ENCODE measurements at regions not wholly inside any gene's neighbourhood (a gene's known extent, or its start where the extent isn't known, plus 50 kb on each side); places are given as distances from the start of the nearest gene placed in this dataset.

DNA sequence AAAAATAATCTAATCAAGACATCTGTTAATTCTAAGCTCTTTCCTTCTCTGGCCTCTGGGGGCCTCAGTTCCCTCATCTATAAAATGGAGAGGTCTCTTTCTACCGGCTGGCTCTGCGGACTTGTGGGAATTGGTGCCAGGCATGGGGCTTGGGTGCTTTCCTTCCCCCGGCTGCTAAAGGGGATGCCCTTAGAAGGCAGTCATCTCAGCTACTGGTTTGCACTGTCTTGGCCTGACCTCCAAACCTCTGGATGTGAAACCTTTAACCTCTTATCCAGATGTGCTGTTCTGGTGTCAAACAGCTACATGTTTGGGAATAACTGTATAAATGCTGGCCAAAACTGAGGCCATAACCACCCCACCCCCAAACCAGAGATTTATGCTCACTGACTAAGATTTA, 320.0 kb downstream of the RPS24 start:
- Histone ChIP-seq H3K36me3 (ENCODE audit: control insufficient read depth in 1 of 2, insufficient read depth in 2 of 2, low read length in 2 of 2) (no peaks in the 10 kb centered on the region), H3K9me2 (ENCODE audit: insufficient read depth) (no peaks in the 10 kb centered on the region), H2AFZ (ENCODE audit: low read depth, low read length, poor library complexity, severe bottlenecking) (no peak overlapping the region), H3K4me3 (replicated peaks in 1 of 2; ENCODE audit: low read depth in 1 of 2, low read length in 2 of 2) (no peak overlapping the region), H3K79me2 (ENCODE audit: insufficient read depth, low read length) (no peaks in the 10 kb centered on the region), H3K9me3 (ENCODE audit: control insufficient read depth in 1 of 2, insufficient read depth in 1 of 2, low read depth in 1 of 2, low read length in 2 of 2) (no peaks in the 10 kb centered on the region), H4K20me1 (ENCODE audit: insufficient read depth) (no peaks in the 10 kb centered on the region), H3K4me2 (ENCODE audit: low read length) (no peak overlapping the region), H3K4me1 (ENCODE audit: control insufficient read depth in 1 of 2, insufficient read depth in 2 of 2, low read length in 2 of 2) (no peaks in the 10 kb centered on the region), H3K27me3 (ENCODE audit: insufficient read depth, low read length) (peaks cover 28% of the 10 kb centered on the region; the same call in 1 of the 2 replicates), H3K9ac (ENCODE audit: low read length) (no peak overlapping the region), H3K27ac (ENCODE audit: low read depth, low read length) (no peak overlapping the region)
- 0 out of 2 replicates have a peak, but pooled peaks have one; percentile 10 for TF ChIP-seq RAD21 (IDR thresholded peaks at IDR 0.05; ENCODE audit: low read depth)
- TF ChIP-seq, protein P1, sequence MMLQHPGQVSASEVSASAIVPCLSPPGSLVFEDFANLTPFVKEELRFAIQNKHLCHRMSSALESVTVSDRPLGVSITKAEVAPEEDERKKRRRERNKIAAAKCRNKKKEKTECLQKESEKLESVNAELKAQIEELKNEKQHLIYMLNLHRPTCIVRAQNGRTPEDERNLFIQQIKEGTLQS (IDR thresholded peaks at IDR 0.05), result no peak
- ChIA-PET CTCF (no interaction called here), RAD21 (ENCODE audit: low non-redundant PET in 1 of 2, low total read pairs in 2 of 2, uncharacterized antibody in 2 of 2, unreplicated experiment in 2 of 2) (interaction anchor here in 1 of 2 experiments (0.8 kb wide), 1 partner anchor 842 kb away, joined by 3 read pairs; no protein-coding TSS in a partner anchor), POLR2A (no interaction called here)
- DNase-seq (ENCODE audit: low read depth, low spot score) (no peak), ATAC-seq (no peak; the same call in 1 of the 2 replicates)
- BruUV-seq (replicated peaks), result no TSS peak
- intact Hi-C loops (cut with micrococcal nuclease), result no loop called here

DNA sequence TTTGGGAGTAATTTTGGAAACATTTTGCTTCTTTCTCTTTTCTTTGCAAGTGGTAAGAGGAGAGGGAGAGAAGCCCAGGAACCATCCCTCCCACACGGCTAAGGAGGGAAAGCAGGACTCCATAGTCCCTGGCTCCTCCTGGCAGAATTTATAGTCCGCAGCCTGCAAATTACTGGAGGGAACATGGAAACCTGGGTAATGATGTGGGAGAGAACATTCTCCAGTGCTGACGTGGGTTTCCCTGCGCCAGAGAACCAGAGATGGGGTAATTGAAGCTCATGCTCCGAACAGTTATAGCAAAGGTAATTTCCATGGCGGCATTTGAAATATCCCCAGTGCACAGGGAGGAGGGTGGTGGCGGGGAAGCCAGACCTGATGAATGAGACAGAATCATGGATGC, 320.4 kb downstream of the RPS24 start:
- no peak for TF ChIP-seq EZH2 (IDR thresholded peaks at IDR 0.05)
- TF ChIP-seq RAD21 (IDR thresholded peaks at IDR 0.05; ENCODE audit: low read depth), result no peak
- TF ChIP-seq FOSL1 (IDR thresholded peaks at IDR 0.05; ENCODE audit: low read depth), result no peak
- no peak for TF ChIP-seq SP1 (IDR thresholded peaks at IDR 0.05; ENCODE audit: low read depth)
- TF ChIP-seq EZH2phosphoT487 (IDR thresholded peaks at IDR 0.05; ENCODE audit: borderline replicate concordance), result no peak
- TF ChIP-seq, protein P2, sequence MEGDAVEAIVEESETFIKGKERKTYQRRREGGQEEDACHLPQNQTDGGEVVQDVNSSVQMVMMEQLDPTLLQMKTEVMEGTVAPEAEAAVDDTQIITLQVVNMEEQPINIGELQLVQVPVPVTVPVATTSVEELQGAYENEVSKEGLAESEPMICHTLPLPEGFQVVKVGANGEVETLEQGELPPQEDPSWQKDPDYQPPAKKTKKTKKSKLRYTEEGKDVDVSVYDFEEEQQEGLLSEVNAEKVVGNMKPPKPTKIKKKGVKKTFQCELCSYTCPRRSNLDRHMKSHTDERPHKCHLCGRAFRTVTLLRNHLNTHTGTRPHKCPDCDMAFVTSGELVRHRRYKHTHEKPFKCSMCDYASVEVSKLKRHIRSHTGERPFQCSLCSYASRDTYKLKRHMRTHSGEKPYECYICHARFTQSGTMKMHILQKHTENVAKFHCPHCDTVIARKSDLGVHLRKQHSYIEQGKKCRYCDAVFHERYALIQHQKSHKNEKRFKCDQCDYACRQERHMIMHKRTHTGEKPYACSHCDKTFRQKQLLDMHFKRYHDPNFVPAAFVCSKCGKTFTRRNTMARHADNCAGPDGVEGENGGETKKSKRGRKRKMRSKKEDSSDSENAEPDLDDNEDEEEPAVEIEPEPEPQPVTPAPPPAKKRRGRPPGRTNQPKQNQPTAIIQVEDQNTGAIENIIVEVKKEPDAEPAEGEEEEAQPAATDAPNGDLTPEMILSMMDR (IDR thresholded peaks at IDR 0.05 in 2 of 3, conservative IDR thresholded peaks at IDR 0.05 in 1 of 3; ENCODE audit: borderline replicate concordance in 1 of 3, insufficient read depth in 1 of 3, low read depth in 2 of 3, low read length in 2 of 3), result no peak
- TF ChIP-seq YY1 (IDR thresholded peaks at IDR 0.05; ENCODE audit: extremely low read depth, insufficient replicate concordance, low read depth, low read length), result no peak
- TF ChIP-seq, protein P3, sequence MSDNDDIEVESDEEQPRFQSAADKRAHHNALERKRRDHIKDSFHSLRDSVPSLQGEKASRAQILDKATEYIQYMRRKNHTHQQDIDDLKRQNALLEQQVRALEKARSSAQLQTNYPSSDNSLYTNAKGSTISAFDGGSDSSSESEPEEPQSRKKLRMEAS (IDR thresholded peaks at IDR 0.05), result no peak
- TF ChIP-seq, protein P1 (IDR thresholded peaks at IDR 0.05), result no peak
- ChIA-PET CTCF (no interaction called here), RAD21 (ENCODE audit: low non-redundant PET in 1 of 2, low total read pairs in 2 of 2, uncharacterized antibody in 2 of 2, unreplicated experiment in 2 of 2) (no interaction called here), POLR2A (no interaction called here)
- no peak overlapping the region for H3K9ac ChIP-seq (ENCODE audit: low read length)
- H4K20me1 ChIP-seq (ENCODE audit: insufficient read depth), result no peaks in the 10 kb centered on the region
- DNase-seq (ENCODE audit: low read depth, low spot score) (no peak), ATAC-seq (no peak)
- peaks cover 33% of the 10 kb centered on the region; the same call in 1 of the 2 replicates for H3K27me3 ChIP-seq (ENCODE audit: insufficient read depth, low read length)
- no peaks in the 10 kb centered on the region for H3K9me3 ChIP-seq (ENCODE audit: control insufficient read depth in 1 of 2, insufficient read depth in 1 of 2, low read depth in 1 of 2, low read length in 2 of 2)
- H3K4me3 ChIP-seq (replicated peaks in 1 of 2; ENCODE audit: low read depth in 1 of 2, low read length in 2 of 2), result no peak overlapping the region
- H3K79me2 ChIP-seq (ENCODE audit: insufficient read depth, low read length), result no peaks in the 10 kb centered on the region
- BruUV-seq (replicated peaks), result no TSS peak
- no peaks in the 10 kb centered on the region for H3K36me3 ChIP-seq (ENCODE audit: control insufficient read depth in 1 of 2, insufficient read depth in 2 of 2, low read length in 2 of 2)
- no peak overlapping the region for H2AFZ ChIP-seq (ENCODE audit: low read depth, low read length, poor library complexity, severe bottlenecking)
- H3K27ac ChIP-seq (ENCODE audit: low read depth, low read length), result no peak overlapping the region
- intact Hi-C loops (cut with micrococcal nuclease), result no loop called here
- no peaks in the 10 kb centered on the region for H3K9me2 ChIP-seq (ENCODE audit: insufficient read depth)
- H3K4me1 ChIP-seq (ENCODE audit: control insufficient read depth in 1 of 2, insufficient read depth in 2 of 2, low read length in 2 of 2), result no peaks in the 10 kb centered on the region
- no peak overlapping the region for H3K4me2 ChIP-seq (ENCODE audit: low read length)

All from HCT116 (cell line).